HL-60 (cell line): ENCODE measurements at regions not wholly inside any gene's neighbourhood (a gene's known extent, or its start where the extent isn't known, plus 50 kb on each side); places are given as distances from the start of the nearest gene placed in this dataset.

Source experiments
- DNase-seq, 2 experiments: peaks; one replicate each; pipeline ENCODE4 v3.0.0-alpha.2; 2010 to 2020; ENCODE audit warnings: low read depth in 1 of 2, low spot score in 1 of 2
- H3K27ac ChIP-seq: fragments of 250-450 bp; sonication (Bioruptor Pico); replicated peaks from 2 replicates; pipeline ENCODE4 v1.5.1; 2020; ENCODE audit warnings: mild to moderate bottlenecking, moderate library complexity
- H3K27me3 ChIP-seq: fragments of 250-450 bp; sonication (Bioruptor Pico); 2 replicates; pipeline ENCODE4 v1.5.1; 2021; ENCODE audit warnings: mild to moderate bottlenecking, moderate library complexity; ENCODE audit not compliant: insufficient read depth, poor library complexity, severe bottlenecking
- H3K4me3 ChIP-seq: replicated peaks from 2 replicates; pipeline ENCODE4 v1.5.1; 2011; ENCODE audit warnings: mild to moderate bottlenecking, control low read depth, low read length; ENCODE audit not compliant: insufficient read depth
- GABPA ChIP-seq: IDR thresholded peaks from 2 replicates; pipeline ENCODE4 v1.6.1; 2012; ENCODE audit warnings: low read depth
- POLR2AphosphoS5 ChIP-seq: IDR thresholded peaks from 2 replicates; pipeline ENCODE4 v1.6.1; 2012; ENCODE audit warnings: low read depth
- SPI1 ChIP-seq: IDR thresholded peaks from 2 replicates; pipeline ENCODE4 v1.6.1; 2012; ENCODE audit warnings: low read depth, mild to moderate bottlenecking, borderline replicate concordance
- TF ChIP-seq, protein P1 (sequence below): IDR thresholded peaks from 2 replicates; pipeline ENCODE4 v1.6.1; 2012; ENCODE audit warnings: low read depth; ENCODE audit not compliant: insufficient replicate concordance
- TF ChIP-seq, protein P2 (sequence below): IDR thresholded peaks from one replicate; pipeline ENCODE4 v1.5.1; 2011; ENCODE audit warnings: low read length, control low read depth, inconsistent platforms; ENCODE audit not compliant: insufficient read depth

DNA sequence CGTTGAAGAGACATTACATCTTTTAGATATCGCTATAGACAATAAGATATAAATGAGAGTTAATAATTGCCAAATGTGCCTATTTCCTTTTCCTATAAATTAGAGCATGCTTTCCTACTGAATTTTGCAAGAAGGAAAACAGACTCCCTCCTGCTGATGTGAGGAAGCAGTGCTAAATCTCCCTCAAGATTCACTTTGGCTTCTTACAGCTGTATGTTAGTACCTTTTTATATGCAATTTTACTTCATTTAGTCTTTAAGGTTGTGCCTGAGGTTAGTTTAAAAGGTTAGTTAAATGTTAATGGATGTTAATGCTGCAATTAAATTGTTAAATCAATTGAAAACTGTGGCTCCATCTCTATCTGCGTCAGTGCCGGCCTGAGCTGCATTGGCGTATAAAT is 728.8 kb downstream of the NR2F2 start:
- Histone ChIP-seq H3K27ac (no peak overlapping the region), H3K4me3 (no peak overlapping the region), H3K27me3 (no peaks in the 10 kb centered on the region)
- DNase-seq = no peak
- TF ChIP-seq SPI1 (no peak), GABPA (no peak), POLR2AphosphoS5 (no peak)
- TF ChIP-seq, protein P1, sequence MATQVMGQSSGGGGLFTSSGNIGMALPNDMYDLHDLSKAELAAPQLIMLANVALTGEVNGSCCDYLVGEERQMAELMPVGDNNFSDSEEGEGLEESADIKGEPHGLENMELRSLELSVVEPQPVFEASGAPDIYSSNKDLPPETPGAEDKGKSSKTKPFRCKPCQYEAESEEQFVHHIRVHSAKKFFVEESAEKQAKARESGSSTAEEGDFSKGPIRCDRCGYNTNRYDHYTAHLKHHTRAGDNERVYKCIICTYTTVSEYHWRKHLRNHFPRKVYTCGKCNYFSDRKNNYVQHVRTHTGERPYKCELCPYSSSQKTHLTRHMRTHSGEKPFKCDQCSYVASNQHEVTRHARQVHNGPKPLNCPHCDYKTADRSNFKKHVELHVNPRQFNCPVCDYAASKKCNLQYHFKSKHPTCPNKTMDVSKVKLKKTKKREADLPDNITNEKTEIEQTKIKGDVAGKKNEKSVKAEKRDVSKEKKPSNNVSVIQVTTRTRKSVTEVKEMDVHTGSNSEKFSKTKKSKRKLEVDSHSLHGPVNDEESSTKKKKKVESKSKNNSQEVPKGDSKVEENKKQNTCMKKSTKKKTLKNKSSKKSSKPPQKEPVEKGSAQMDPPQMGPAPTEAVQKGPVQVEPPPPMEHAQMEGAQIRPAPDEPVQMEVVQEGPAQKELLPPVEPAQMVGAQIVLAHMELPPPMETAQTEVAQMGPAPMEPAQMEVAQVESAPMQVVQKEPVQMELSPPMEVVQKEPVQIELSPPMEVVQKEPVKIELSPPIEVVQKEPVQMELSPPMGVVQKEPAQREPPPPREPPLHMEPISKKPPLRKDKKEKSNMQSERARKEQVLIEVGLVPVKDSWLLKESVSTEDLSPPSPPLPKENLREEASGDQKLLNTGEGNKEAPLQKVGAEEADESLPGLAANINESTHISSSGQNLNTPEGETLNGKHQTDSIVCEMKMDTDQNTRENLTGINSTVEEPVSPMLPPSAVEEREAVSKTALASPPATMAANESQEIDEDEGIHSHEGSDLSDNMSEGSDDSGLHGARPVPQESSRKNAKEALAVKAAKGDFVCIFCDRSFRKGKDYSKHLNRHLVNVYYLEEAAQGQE = no peak
- TF ChIP-seq, protein P2, sequence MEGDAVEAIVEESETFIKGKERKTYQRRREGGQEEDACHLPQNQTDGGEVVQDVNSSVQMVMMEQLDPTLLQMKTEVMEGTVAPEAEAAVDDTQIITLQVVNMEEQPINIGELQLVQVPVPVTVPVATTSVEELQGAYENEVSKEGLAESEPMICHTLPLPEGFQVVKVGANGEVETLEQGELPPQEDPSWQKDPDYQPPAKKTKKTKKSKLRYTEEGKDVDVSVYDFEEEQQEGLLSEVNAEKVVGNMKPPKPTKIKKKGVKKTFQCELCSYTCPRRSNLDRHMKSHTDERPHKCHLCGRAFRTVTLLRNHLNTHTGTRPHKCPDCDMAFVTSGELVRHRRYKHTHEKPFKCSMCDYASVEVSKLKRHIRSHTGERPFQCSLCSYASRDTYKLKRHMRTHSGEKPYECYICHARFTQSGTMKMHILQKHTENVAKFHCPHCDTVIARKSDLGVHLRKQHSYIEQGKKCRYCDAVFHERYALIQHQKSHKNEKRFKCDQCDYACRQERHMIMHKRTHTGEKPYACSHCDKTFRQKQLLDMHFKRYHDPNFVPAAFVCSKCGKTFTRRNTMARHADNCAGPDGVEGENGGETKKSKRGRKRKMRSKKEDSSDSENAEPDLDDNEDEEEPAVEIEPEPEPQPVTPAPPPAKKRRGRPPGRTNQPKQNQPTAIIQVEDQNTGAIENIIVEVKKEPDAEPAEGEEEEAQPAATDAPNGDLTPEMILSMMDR = no peak

DNA sequence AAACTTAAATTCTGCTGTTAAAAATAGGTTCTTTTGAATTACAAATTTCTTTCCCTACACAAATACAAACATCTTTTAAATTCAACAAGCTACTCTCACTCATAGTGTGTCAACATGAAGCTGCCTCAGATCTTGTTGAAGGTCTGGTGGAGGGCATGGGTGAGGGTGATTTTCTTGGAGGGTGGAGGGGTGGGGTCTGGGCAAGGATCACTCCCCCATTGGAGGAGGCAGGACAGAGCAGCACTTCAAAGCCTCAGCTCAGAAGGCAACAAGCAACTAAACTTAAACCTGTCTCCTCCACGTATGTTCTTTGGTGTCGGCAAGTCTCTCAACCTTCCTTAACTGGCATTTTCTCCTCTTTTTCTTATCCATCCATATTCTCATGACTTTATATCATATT is 730.9 kb downstream of the NR2F2 start:
- Histone ChIP-seq H3K27ac (no peak overlapping the region), H3K4me3 (no peak overlapping the region), H3K27me3 (peaks cover 2% of the 10 kb centered on the region)
- TF ChIP-seq GABPA = no peak
- no peak for DNase-seq

DNA sequence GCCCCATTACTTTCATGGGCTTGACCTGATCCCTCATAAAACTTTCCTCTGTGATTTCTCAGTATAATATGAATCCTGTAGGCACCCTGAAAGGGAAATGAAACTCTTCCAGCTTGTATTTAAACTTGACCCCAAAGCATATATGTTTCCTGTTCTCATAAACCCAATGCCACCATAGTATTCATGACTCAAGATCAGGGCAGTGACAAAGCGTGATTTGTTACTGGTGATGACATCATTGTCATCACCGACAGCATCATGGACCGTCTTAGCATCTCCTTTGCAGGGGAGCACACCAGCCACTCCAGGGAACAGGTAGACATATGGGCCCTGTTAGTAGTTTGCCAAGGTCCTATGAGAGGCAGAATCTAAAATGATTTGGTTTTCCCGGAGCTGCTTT is 741.2 kb downstream of the NR2F2 start:
- Histone ChIP-seq H3K27ac (no peak overlapping the region), H3K27me3 (no peaks in the 10 kb centered on the region), H3K4me3 (no peak overlapping the region)
- no peak for DNase-seq
- TF ChIP-seq, protein P2 = no peak

DNA sequence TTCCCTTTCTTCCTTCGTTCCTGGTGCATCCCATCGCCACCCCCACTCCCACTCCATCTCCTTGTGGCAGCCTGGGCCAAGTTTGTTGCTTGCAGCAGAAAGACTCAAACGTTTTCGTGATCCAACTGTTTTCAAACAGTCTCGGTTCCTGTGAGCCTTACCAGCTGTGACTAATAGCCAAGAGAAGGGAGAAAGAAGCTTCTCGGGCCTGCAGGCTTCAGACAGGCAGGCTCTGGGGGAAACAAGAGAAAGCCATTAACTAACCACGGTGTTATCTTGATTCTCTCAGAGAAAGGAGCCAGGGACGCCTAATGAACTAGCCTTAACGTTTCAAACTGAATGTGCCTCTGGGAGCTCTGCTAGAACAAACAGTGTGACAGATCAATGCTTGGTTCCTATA is 742.0 kb downstream of the NR2F2 start:
- no peak for TF ChIP-seq GABPA
- no peak for TF ChIP-seq POLR2AphosphoS5
- TF ChIP-seq, protein P2 = no peak
- TF ChIP-seq, protein P1 = no peak
- no peak for TF ChIP-seq SPI1
- Histone ChIP-seq H3K4me3 (no peak overlapping the region), H3K27me3 (no peaks in the 10 kb centered on the region), H3K27ac (no peak overlapping the region)
- DNase-seq = no peak
